T follicular helper cell (primary cell): ENCODE measurements at regions not wholly inside any gene's neighbourhood (a gene's known extent, or its start where the extent isn't known, plus 50 kb on each side); places are given as distances from the start of the nearest gene placed in this dataset.

Source experiments
- DNase-seq: peaks from one replicate; pipeline ENCODE4 v3.0.0-alpha.2; 2020; ENCODE audit warnings: low read depth

DNA sequence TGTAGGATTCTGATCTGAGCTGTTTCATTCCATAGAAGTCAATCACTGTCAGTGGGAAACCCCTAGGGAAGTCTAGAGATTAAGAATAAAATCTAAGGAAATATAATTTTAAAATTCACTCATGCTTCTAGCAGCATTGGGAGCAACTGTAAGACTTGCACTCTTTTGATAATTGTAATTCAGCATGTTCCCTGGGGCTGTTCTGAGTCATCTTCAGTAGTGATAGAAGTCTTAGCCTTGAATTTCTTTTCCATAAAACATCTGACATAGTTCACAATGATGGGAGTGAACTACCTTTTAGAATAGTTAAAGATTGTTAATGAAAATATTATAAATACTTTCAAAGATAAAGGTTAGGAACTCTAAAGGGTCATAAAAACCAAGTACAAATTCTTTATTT is 935.8 kb downstream of the DTWD2 start:
- DNase-seq, result no peak

- DNase-seq, result no peak
Measured at GRCh38 chr5:118044169-118044568, 944.2 kb downstream of the DTWD2 start.

DNA sequence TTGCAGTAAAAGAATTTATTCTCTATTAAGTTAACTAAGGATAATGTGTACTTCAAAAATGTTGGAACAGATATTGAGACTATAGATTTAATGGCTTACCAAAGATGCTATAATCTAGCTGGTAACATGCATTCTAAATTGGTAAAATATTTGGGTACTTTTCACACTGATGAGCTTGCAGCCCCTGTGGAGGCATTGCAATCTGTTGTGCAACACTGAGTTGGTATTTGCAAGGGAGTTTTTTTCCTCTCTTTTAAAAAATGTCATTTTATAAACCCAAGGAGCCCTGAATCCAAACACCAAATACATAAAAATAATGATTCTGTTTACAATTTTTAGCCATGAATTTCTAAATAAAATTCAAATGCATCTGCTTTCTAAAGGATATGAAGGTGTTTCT is 944.8 kb downstream of the DTWD2 start:
- no peak for DNase-seq

DNA sequence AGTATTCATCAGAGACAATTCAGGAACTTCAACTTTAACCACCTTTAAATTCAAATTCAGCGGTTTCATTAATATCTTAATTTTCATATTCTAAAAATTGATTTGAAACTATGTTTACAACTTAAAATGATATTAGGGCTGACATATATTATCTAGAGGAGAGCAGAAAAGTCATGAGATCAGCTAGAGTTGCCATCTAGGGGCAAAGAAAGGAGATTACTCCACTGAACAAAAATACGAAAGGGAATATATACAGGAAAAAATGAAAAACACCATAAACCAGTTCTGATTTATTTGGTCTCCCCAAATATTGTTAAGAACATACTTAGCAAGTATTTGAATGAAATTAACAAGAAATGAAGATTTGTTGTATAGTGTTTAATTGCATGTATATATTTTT is 946.3 kb downstream of the DTWD2 start:
- DNase-seq, result no peak

- DNase-seq, result no peak
Measured at GRCh38 chr5:118040496-118040895, 947.9 kb downstream of the DTWD2 start.

GRCh38 chr5:118033686-118034338 is 954.5 kb downstream of the DTWD2 start:
- DNase-seq, result no peak

DNA sequence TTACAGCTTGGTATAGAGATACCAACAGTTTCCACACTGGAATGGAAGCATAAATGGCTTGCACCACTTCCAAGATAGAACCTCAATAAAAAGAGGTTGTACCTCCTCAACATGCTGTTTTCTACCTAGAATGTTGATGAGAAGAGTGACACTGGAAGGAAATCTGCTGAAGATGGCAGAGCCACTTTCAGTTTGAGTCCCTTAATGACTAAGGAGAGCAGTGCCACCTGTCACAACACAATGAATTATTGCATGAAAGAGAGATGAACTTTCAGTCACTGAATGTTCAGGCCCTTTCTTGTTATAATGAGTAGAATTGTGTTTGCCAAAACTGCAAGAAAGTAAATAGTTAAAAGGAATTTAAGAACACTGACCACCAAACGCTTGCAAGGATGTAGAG is 958.5 kb downstream of the DTWD2 start:
- DNase-seq, result no peak

DNA sequence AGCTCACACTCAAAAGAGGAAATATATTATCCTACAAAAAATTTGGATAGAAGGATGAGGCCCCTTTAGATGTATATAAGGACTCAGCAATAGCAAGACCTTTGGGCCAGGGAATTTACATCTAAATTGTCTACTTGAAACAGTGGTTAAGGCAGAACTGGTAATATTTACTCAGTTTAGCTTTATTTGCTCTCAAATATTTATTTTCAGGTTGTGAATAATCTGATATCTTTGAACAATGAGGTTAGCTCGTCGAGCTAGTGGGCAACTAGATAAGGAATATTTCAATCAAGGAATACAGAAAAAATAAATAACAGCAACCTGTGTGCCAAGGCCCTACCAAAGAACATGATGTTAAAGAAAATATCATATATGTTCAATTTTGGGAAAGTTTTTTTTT is 966.3 kb downstream of the DTWD2 start:
- DNase-seq, result no peak

- no peak for DNase-seq
Measured at GRCh38 chr5:118017536-118017935, 970.8 kb downstream of the DTWD2 start.

DNA sequence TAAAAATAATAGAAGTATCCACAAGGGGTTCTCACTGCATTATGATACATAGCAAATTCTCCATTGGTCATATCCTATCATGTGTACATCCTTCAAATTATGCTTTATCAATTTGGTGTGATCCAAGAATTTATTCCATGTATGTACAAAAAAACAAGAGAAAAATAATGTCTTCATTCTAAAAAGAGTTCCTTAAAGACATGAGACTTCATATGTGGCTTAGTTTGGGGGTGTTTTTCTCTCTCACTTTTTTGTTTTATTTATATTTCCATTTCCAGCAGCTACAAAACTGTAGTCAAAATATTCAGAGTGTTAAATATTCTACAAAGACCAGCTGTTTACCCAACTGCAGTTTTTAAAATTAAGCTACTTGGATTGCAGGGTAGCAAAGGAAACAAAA is 972.0 kb downstream of the DTWD2 start:
- DNase-seq, result no peak

- no peak for DNase-seq
Measured at GRCh38 chr5:118015511-118015910, 972.8 kb downstream of the DTWD2 start.

GRCh38 chr5:118009741-118010297 is 978.5 kb downstream of the DTWD2 start:
- no peak for DNase-seq

DNA sequence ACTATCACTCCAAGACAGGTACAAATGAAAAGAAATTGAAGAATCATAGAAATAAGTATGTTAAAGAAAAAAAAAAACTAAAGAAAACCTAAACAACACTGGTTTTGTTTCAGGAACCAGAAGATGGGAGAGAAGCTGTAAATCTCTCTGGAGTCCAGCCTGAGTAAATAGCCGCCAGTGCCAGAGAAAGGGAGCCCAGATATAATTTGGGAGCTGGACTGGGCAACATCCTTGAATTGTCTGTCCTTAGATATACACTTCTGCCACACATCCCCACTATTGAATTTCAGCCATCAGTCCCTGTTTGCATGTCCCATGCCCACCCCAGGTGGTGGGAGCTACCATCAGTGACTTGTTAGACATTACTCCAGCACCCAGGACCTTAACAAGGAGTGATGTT is 979.6 kb downstream of the DTWD2 start:
- DNase-seq, result no peak

- no peak for DNase-seq
Measured at GRCh38 chr5:118007262-118007661, 981.1 kb downstream of the DTWD2 start.

DNA sequence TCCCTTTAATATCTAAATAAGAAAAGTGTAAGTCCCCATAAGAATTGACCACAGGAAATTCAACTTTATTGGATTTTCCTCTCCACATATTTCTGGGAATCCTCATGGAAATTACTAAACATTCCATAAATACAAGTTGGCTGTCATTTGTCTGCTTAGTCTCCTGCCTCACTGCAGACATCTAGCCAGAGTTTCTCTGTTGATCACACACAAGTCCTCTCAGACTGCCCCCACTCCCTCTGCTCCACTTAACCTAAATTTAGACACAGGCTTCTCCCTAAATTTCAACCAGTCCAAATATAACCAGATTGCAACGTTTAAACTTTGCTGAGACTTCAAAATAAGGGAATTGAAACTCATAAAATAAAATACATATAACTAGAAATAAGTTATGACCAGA is 982.1 kb downstream of the DTWD2 start:
- no peak for DNase-seq

DNA sequence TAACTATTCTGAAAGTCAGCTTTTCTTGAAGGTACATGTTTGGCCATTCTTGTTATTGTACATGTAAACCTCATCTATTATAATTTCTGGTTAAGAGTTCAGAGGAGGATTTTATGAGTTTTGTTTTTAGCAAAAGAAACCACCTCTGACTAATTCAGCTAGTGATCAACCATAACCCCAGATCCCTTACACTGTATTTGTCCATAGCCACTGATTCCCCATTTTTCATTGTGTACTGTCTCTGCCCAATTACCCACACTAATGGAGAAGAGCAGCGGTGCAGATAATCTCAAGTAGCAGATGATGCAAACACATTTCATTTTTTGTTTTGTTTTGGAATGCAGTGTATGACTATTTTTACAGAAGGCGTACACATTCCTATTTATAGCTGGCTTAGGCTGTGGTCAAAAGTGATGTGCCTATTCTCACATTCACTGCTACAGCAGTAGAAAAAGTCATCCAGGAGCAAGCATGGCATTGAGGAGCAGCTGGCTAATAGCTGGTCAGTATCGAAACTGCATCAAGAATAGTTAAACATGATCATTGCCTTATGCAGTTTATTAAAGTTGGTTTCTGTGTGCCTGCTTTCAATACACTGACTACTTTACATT is 988.3 kb downstream of the DTWD2 start:
- DNase-seq, result no peak

DNA sequence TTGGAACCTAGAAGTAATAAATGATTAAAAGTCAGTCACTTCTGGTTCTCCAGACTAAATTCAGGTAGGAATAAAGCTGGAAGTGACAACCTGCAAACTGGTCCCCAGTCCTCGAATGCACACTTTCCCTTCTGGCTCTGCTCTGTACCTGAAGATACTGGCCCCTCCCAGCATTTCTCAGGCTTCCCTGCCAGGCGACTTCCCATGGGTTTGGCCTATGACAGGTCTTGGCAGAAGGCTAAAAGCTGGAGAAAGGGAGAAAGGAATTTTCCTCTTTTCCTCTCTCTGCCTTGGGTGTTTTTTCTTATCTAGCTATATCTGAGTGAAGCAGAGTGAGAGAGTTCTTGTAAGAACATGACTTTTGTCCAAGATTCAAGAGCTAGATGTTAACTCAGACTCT is 1005.7 kb downstream of the DTWD2 start:
- DNase-seq, result no peak

DNA sequence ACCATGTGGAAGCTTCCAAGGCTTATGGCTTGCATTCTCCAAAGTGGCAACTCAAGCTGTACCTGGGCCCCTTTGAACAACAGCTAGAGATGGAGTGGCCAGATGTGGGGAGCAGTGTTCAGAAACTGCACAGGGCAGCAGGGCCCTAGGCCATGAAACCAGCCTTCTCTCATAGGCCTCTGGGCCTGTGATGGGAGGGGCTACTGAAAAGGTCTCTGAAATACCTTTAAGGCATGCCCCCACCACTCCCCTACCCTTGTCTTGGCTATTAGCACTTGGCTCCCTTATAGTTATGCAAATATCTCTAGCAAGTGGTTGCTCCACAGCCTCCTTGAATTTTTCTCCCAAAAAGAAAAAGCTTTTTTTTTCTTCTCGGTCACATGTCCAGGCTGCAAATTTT is 1014.6 kb downstream of the DTWD2 start:
- DNase-seq, result no peak

- no peak for DNase-seq
Measured at GRCh38 chr5:117955831-117956230, 1032.5 kb downstream of the DTWD2 start.

GRCh38 chr5:117954331-117954730 is 1034.0 kb downstream of the DTWD2 start:
- no peak for DNase-seq

DNA sequence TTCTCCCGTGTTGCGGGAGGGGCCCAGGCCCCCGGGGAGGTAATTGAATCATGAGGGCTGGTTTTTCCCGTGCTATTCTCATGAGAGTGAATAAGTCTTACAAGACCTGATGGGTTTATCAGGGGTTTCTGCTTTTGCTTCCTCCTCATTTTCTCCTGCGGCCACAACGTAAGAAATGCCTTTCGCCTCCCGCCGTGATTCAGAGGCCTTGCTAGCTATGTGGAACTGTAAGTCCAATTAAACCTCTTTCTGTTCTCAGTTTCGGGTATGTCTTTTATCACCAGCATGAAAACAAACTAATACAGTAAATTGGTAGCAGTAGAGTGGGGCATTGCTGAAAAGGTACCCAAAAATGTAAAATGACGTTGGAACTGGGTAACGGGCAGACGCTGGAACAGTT is 1035.1 kb downstream of the DTWD2 start:
- no peak for DNase-seq

DNA sequence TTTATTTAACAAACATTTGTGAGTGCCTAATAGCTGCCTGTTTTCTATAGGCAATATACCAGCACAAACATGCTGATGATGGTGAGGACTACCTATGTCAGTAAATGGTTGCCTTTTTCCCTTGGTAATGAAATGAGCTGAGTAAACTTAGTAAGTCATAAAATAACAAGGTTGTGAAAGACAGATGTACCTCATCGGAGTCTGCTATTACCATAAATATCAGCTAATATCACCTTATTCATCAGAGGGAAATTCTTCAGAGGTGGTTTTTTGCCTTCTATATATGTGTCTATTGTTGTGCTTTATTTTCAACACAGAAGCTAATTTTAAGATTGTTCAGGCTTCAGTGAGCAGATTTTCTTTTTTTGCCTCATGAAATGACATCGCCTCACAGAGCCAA is 1040.5 kb downstream of the DTWD2 start:
- no peak for DNase-seq

DNA sequence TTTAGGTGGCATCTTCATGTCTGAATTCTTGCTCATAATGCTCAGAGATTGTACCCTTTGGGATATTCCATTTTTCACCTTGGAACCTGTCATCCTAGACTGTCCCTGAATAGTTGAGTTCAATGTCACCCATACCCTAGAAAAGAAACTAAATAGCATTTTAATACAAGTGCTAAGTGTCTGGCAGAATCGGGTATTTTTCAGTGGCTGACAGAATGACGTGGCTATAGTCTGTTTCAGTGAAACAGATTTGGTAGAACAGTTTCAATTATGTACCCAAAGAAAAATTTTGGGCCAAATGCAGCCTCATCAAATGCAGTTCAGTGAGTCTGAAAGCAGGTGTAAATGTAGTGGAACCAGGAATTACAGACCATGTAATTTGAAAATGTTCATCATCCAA is 1041.2 kb downstream of the DTWD2 start:
- no peak for DNase-seq

DNA sequence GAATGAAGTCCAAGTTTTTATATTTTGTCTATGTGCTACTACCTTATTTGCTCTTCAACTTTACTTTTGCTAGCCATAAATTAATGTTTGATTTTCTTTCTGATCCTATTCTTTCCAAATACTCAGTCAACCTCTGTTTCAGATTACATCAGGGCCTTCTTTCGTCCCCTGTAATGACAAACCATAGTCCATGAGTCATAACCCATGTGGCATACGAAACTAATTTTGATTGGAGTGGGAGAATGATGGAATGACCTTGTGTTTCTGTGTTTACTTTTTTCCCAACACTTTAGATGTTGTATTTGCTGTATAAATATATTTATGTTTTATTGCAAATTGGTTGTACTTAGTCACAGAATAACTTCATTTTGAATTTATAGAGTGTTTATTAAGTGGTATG is 1043.1 kb downstream of the DTWD2 start:
- no peak for DNase-seq
